ENCODE measurements at regions not wholly inside any gene's neighbourhood (a gene's known extent, or its start where the extent isn't known, plus 50 kb on each side); places are given as distances from the start of the nearest gene placed in this dataset.

GRCh38 chr9:130780865-130781504, 54.1 kb upstream of the ABL1 start:
- intact Hi-C loops (cut with micrococcal nuclease): no loop called here

GRCh38 chr9:130781569-130781968, 53.5 kb upstream of the ABL1 start:
- intact Hi-C loops (cut with micrococcal nuclease): no loop called here

GRCh38 chr9:130782886-130783530, 52.0 kb upstream of the ABL1 start:
- intact Hi-C loops (cut with micrococcal nuclease): no loop called here

GRCh38 chr9:130785053-130785452, 50.0 kb upstream of the ABL1 start:
- intact Hi-C loops (cut with micrococcal nuclease): no loop called here
